Endothelial cell of umbilical vein (primary cell): ENCODE measurements at regions not wholly inside any gene's neighbourhood (a gene's known extent, or its start where the extent isn't known, plus 50 kb on each side); places are given as distances from the start of the nearest gene placed in this dataset.
A peak's percentile ranks its signal among the peaks of the same experiment; 100 is the strongest.

Experiments
- BruUV-seq: library from RNA; stranded (reverse); fragments of 400-500 nt; replicated peaks from 2 replicates; lab custom pipeline; 2021; lab: Mats Ljungman, UMichigan
- CTCF ChIA-PET: fragments of 300-600, 350-600 bp; sonication (Branson Sonifier 250); formaldehyde crosslinking; loops from one replicate; lab custom pipeline; 2021; ENCODE audit warnings: antibody characterized with exemption, inconsistent platforms; lab: Charles Lee
- POLR2A ChIA-PET: fragments of 300-600, 350-600 bp; sonication (Branson Sonifier 250); formaldehyde crosslinking; loops from one replicate; lab custom pipeline; 2021; ENCODE audit warnings: antibody characterized with exemption, inconsistent platforms; lab: Charles Lee
- DNase-seq: peaks from one replicate; pipeline ENCODE4 v3.0.0-alpha.2; 2011; ENCODE audit warnings: low read depth, low spot score
- FAIRE-seq: peaks from 2 replicates; lab custom pipeline; 2011; peaks lifted over from hg19 to GRCh38; lab: Jason Lieb, UNC
- H2AFZ ChIP-seq: 2 replicates; pipeline ENCODE4 v1.6.0; 2012; ENCODE audit warnings: low read depth, low read length, control low read depth, inconsistent platforms
- H3K27ac ChIP-seq: 2 replicates; pipeline ENCODE4 v1.5.1; 2011; ENCODE audit warnings: low read depth, mild to moderate bottlenecking, control low read depth, low read length, moderate library complexity; ENCODE audit not compliant: insufficient read depth
- H3K27me3 ChIP-seq, 2 experiments: 2 replicates each; pipeline versions ENCODE4 v1.6.0 to v1.6.1; 2011; ENCODE audit warnings: low read length in 2 of 2, mixed read lengths in 1 of 2; ENCODE audit not compliant: control insufficient read depth in 2 of 2, insufficient read depth in 2 of 2
- H3K36me3 ChIP-seq, 2 experiments: 2 replicates in 1 of 2; 3 replicates in 1 of 2; pipeline ENCODE4 v1.5.1; 2011; ENCODE audit warnings: low read length in 2 of 2, mild to moderate bottlenecking in 1 of 2, moderate library complexity in 1 of 2; ENCODE audit not compliant: control insufficient read depth in 2 of 2, insufficient read depth in 2 of 2; ENCODE audit errors: extremely low read depth in 1 of 2
- H3K4me1 ChIP-seq: 3 replicates; pipeline ENCODE4 v1.5.1; 2011; ENCODE audit warnings: mild to moderate bottlenecking, low read length; ENCODE audit not compliant: control insufficient read depth, insufficient read depth; ENCODE audit errors: extremely low read depth
- H3K4me2 ChIP-seq: 2 replicates; pipeline ENCODE4 v1.6.1; 2011; ENCODE audit warnings: low read length, control low read depth, mixed read lengths; ENCODE audit not compliant: insufficient read depth
- H3K4me3 ChIP-seq, 3 experiments: fragments of 200-600 bp in 1 of 3; sonication (generic), shearing (Covaris generic) in 1 of 3; replicated peaks in 1 of 3; 2 replicates each; pipeline ENCODE4 v1.5.1; 2011 to 2016; ENCODE audit warnings: control low read depth in 3 of 3, low read length in 3 of 3, mild to moderate bottlenecking in 2 of 3, inconsistent platforms in 1 of 3, low read depth in 1 of 3, moderate library complexity in 1 of 3; ENCODE audit not compliant: insufficient read depth in 1 of 3
- H3K79me2 ChIP-seq: 2 replicates; pipeline ENCODE4 v1.6.0; 2012; ENCODE audit warnings: low read length, inconsistent platforms; ENCODE audit not compliant: control insufficient read depth, insufficient read depth
- H3K9ac ChIP-seq: replicated peaks from 2 replicates; pipeline ENCODE3; 2011; ENCODE audit warnings: low read length, control low read depth; ENCODE audit not compliant: insufficient read depth; ENCODE audit errors: extremely low read depth
- H3K9me1 ChIP-seq: replicated peaks from 3 replicates; pipeline ENCODE4 v1.6.0; 2011; ENCODE audit warnings: mild to moderate bottlenecking, low read length; ENCODE audit not compliant: control insufficient read depth, insufficient read depth; ENCODE audit errors: extremely low read depth
- H3K9me3 ChIP-seq: replicated peaks from 2 replicates; pipeline ENCODE4 v1.5.1; 2012; ENCODE audit warnings: low read length, inconsistent platforms; ENCODE audit not compliant: control insufficient read depth, insufficient read depth
- H4K20me1 ChIP-seq: replicated peaks from 2 replicates; pipeline ENCODE3; 2011; ENCODE audit warnings: mild to moderate bottlenecking, low read length; ENCODE audit not compliant: control insufficient read depth, insufficient read depth; ENCODE audit errors: extremely low read depth
- CTCF ChIP-seq, 2 donors: IDR thresholded peaks; 1 replicate in 1 of 2; 2 replicates in 1 of 2; pipeline ENCODE4 v1.5.1; 2011; ENCODE audit warnings: low read length in 2 of 2, mild to moderate bottlenecking in 2 of 2, moderate library complexity in 2 of 2, control low read depth in 1 of 2, inconsistent platforms in 1 of 2, low read depth in 1 of 2; ENCODE audit not compliant: insufficient read depth in 1 of 2; ENCODE audit errors: extremely low read depth in 1 of 2
- EZH2 ChIP-seq: IDR thresholded peaks from 2 replicates; pipeline ENCODE4 v1.6.1; 2012; ENCODE audit warnings: borderline replicate concordance, low read depth, mild to moderate bottlenecking, moderate library complexity, low read length, inconsistent platforms; ENCODE audit not compliant: severe bottlenecking
- FOS ChIP-seq: IDR thresholded peaks from 2 replicates; pipeline ENCODE4 v1.6.1; 2011; ENCODE audit warnings: mild to moderate bottlenecking, low read length, moderate library complexity, borderline replicate concordance; ENCODE audit not compliant: insufficient read depth
- GATA2 ChIP-seq: IDR thresholded peaks from 2 replicates; pipeline ENCODE4 v1.7.0; 2011; ENCODE audit warnings: low read depth, mild to moderate bottlenecking, moderate library complexity, mixed read lengths, low read length; ENCODE audit not compliant: insufficient read length, insufficient read depth
- JUN ChIP-seq: IDR thresholded peaks from 2 replicates; pipeline ENCODE4 v1.6.1; 2011; ENCODE audit warnings: borderline replicate concordance, low read depth; ENCODE audit not compliant: insufficient read length, insufficient read depth
- MYC ChIP-seq: IDR thresholded peaks from one replicate; pipeline ENCODE4 v1.6.1; 2011; ENCODE audit warnings: mild to moderate bottlenecking, low read depth, low read length
- POLR2A ChIP-seq: IDR thresholded peaks from 2 replicates; pipeline ENCODE4 v1.6.1; 2012; ENCODE audit warnings: low read depth, mild to moderate bottlenecking, control low read depth, low read length
- POLR2AphosphoS5 ChIP-seq: IDR thresholded peaks from 2 replicates; pipeline ENCODE4 v1.6.1; 2012; ENCODE audit warnings: low read depth, mild to moderate bottlenecking, control low read depth, low read length, moderate library complexity; ENCODE audit not compliant: insufficient read depth
- dilution Hi-C: fragments of 300-500 bp; cut with MboI; formaldehyde crosslinking; loops from one replicate; pipeline ENCODE4 v1.15.0; 2019; ENCODE audit warnings: low sequenced_read_pairs; ENCODE audit not compliant: extremely low pct_ligation_motif_present
- intact Hi-C: fragments of 100-400 bp; cut with micrococcal nuclease; formaldehyde crosslinking; loops from one replicate; pipeline ENCODE4 v1.10.0; 2022

DNA sequence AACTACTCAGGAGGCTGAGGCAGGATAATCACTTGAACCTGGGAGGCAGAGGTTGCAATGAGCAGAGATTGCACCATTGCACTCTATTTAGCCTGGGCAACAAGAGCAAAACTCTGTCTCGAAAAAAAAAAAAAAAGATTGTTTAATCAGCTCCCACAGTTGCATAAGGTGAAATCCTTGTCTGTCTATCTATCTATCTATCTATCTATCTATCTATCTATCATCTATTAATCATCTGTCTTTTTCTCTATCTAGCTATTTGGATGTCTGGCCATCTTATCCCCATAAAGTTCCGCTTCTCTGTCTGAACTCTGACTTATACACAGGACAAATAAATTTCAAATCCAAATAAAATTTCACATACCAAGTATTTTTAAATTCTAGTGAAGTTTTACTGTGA lies 223.2 kb upstream of the PGRMC2 start:
- ChIA-PET CTCF (interaction anchor here (1.4 to 1.9 kb wide), 2 partner anchors 19 to 56 kb away, joined by 3 to 7 read pairs; no protein-coding TSS in a partner anchor), POLR2A (no interaction called here)
- H2AFZ ChIP-seq: no peak overlapping the region
- H3K79me2 ChIP-seq: no peaks in the 10 kb centered on the region
- H3K27ac ChIP-seq: no peak overlapping the region
- H3K36me3 ChIP-seq: no peaks in the 10 kb centered on the region
- H3K4me3 ChIP-seq: no peak overlapping the region
- H3K4me2 ChIP-seq: no peak overlapping the region
- no peak overlapping the region for H3K9ac ChIP-seq
- FAIRE-seq (no peak), DNase-seq (no peak)
- no peaks in the 10 kb centered on the region for H3K9me3 ChIP-seq
- dilution Hi-C loops: no loop called here
- H4K20me1 ChIP-seq: no peaks in the 10 kb centered on the region
- no peaks in the 10 kb centered on the region for H3K9me1 ChIP-seq
- peaks cover 11% of the 10 kb centered on the region for H3K4me1 ChIP-seq
- no peak for TF ChIP-seq GATA2
- no peak for TF ChIP-seq CTCF (IDR thresholded peaks at IDR 0.05; ENCODE audit: extremely low read depth in 1 of 2, insufficient read depth in 1 of 2, low read depth in 1 of 2, low read length in 2 of 2)
- TF ChIP-seq JUN: no peak
- H3K27me3 ChIP-seq: no peaks in the 10 kb centered on the region
- intact Hi-C loops: loop anchor here (10.0 kb wide), 1 partner anchor 126 kb away; no protein-coding TSS in a partner anchor
- BruUV-seq: no TSS peak

GRCh38 chr4:128502818-128503527 lies 215.4 kb upstream of the PGRMC2 start:
- Histone ChIP-seq H3K27me3 (no peaks in the 10 kb centered on the region), H3K4me3 (no peak overlapping the region), H4K20me1 (no peaks in the 10 kb centered on the region), H3K4me1 (peaks cover 22% of the 10 kb centered on the region), H3K27ac (peak overlapping the region; percentile 62), H3K9me3 (no peaks in the 10 kb centered on the region), H3K9me1 (no peaks in the 10 kb centered on the region), H2AFZ (no peak overlapping the region), H3K9ac (no peak overlapping the region), H3K79me2 (no peaks in the 10 kb centered on the region), H3K36me3 (no peaks in the 10 kb centered on the region), H3K4me2 (peak overlapping the region; percentile 26)
- CTCF ChIA-PET: interaction anchor here (0.9 to 4.4 kb wide), 6 partner anchors 12 to 309 kb away, joined by 3 to 27 read pairs (median 6); no protein-coding TSS in a partner anchor
- dilution Hi-C loops: no loop called here
- POLR2A ChIA-PET: interaction anchor here (0.7 to 1.5 kb wide), 2 partner anchors 15 to 49 kb away, joined by 4 to 6 read pairs; no protein-coding TSS in a partner anchor
- BruUV-seq: no TSS peak
- intact Hi-C loops: loop anchor here (1.0 to 5.0 kb wide), 6 partner anchors 14 to 341 kb away; no protein-coding TSS in a partner anchor
- DNase-seq: peak; percentile 91
- FAIRE-seq: peak; percentile 68
- no peak for TF ChIP-seq CTCF (IDR thresholded peaks at IDR 0.05; ENCODE audit: extremely low read depth in 1 of 2, insufficient read depth in 1 of 2, low read depth in 1 of 2, low read length in 2 of 2)
- no peak for TF ChIP-seq MYC
- TF ChIP-seq POLR2AphosphoS5: peak; percentile 58
- peak; percentile 31 for TF ChIP-seq FOS
- TF ChIP-seq POLR2A: peak; percentile 69
- no peak for TF ChIP-seq EZH2
- peak; percentile 46 for TF ChIP-seq JUN
- TF ChIP-seq GATA2: peak; percentile 85
